ENCODE measurements at regions not wholly inside any gene's neighbourhood (a gene's known extent, or its start where the extent isn't known, plus 50 kb on each side); places are given as distances from the start of the nearest gene placed in this dataset.

GRCh38 chr9:80157561-80157983 is 585.8 kb downstream of the TLE4 start:
- H3K4me3 Mint-ChIP-seq (ENCODE audit: low read depth) = no peak overlapping the region
- peaks cover 22% of the 10 kb centered on the region for H3K4me1 Mint-ChIP-seq (ENCODE audit: low read depth)

GRCh38 chr9:80156756-80157472 is 585.1 kb downstream of the TLE4 start:
- peaks cover 4% of the 10 kb centered on the region for H3K9me3 Mint-ChIP-seq (ENCODE audit: low read depth)
- no peak overlapping the region for H3K4me3 Mint-ChIP-seq (ENCODE audit: low read depth)
- H3K27ac Mint-ChIP-seq = no peak overlapping the region
- H3K4me1 Mint-ChIP-seq (ENCODE audit: low read depth) = peaks cover 22% of the 10 kb centered on the region
- no peaks in the 10 kb centered on the region for H3K27me3 Mint-ChIP-seq
- DNase-seq (ENCODE audit: low spot score, unreplicated experiment) = no peak
- H3K36me3 Mint-ChIP-seq (ENCODE audit: insufficient read depth) = no peaks in the 10 kb centered on the region
- TF ChIP-seq CTCF (IDR thresholded peaks at IDR 0.05; ENCODE audit: unreplicated experiment) = no peak

More at GRCh38 chr9:80157561-80157983, 585.8 kb downstream of the TLE4 start:
- Mint-ChIP-seq H3K36me3 (ENCODE audit: insufficient read depth) (no peaks in the 10 kb centered on the region), H3K27ac (no peak overlapping the region), H3K9me3 (ENCODE audit: low read depth) (peaks cover 4% of the 10 kb centered on the region), H3K27me3 (no peaks in the 10 kb centered on the region)
- no peak for DNase-seq (ENCODE audit: low spot score, unreplicated experiment)
- TF ChIP-seq CTCF (IDR thresholded peaks at IDR 0.05; ENCODE audit: unreplicated experiment) = no peak

- DNase-seq (ENCODE audit: low spot score, unreplicated experiment) = no peak
- TF ChIP-seq CTCF (IDR thresholded peaks at IDR 0.05; ENCODE audit: unreplicated experiment) = no peak
- no peak overlapping the region for H3K27ac Mint-ChIP-seq
- H3K4me3 Mint-ChIP-seq (ENCODE audit: low read depth) = no peak overlapping the region
- H3K27me3 Mint-ChIP-seq = no peaks in the 10 kb centered on the region
- H3K4me1 Mint-ChIP-seq (ENCODE audit: low read depth) = peaks cover 22% of the 10 kb centered on the region
- peaks cover 4% of the 10 kb centered on the region for H3K9me3 Mint-ChIP-seq (ENCODE audit: low read depth)
- H3K36me3 Mint-ChIP-seq (ENCODE audit: insufficient read depth) = no peaks in the 10 kb centered on the region
These were observed 584.5 kb downstream of the TLE4 start for GRCh38 chr9:80156262-80156661.

GRCh38 chr9:80147866-80148265 is 576.1 kb downstream of the TLE4 start:
- no peak for TF ChIP-seq CTCF (IDR thresholded peaks at IDR 0.05; ENCODE audit: unreplicated experiment)
- Mint-ChIP-seq H3K27ac (no peak overlapping the region), H3K9me3 (ENCODE audit: low read depth) (peaks cover 6% of the 10 kb centered on the region), H3K36me3 (ENCODE audit: insufficient read depth) (no peaks in the 10 kb centered on the region), H3K27me3 (peaks cover 8% of the 10 kb centered on the region), H3K4me3 (ENCODE audit: low read depth) (no peak overlapping the region), H3K4me1 (ENCODE audit: low read depth) (peaks cover 4% of the 10 kb centered on the region)
- DNase-seq (ENCODE audit: low spot score, unreplicated experiment) = no peak

GRCh38 chr9:80146466-80146865 is 574.7 kb downstream of the TLE4 start:
- H3K27me3 Mint-ChIP-seq = peaks cover 8% of the 10 kb centered on the region
- peaks cover 4% of the 10 kb centered on the region for H3K4me1 Mint-ChIP-seq (ENCODE audit: low read depth)
- H3K36me3 Mint-ChIP-seq (ENCODE audit: insufficient read depth) = no peaks in the 10 kb centered on the region
- no peak for DNase-seq (ENCODE audit: low spot score, unreplicated experiment)
- no peak overlapping the region for H3K4me3 Mint-ChIP-seq (ENCODE audit: low read depth)
- H3K9me3 Mint-ChIP-seq (ENCODE audit: low read depth) = peaks cover 6% of the 10 kb centered on the region
- peak; percentile 49 for TF ChIP-seq CTCF (IDR thresholded peaks at IDR 0.05; ENCODE audit: unreplicated experiment)
- H3K27ac Mint-ChIP-seq = no peak overlapping the region

Data from progenitor cell of endocrine pancreas (in vitro differentiated cells).